ENCODE measurements at regions not wholly inside any gene's neighbourhood (a gene's known extent, or its start where the extent isn't known, plus 50 kb on each side); places are given as distances from the start of the nearest gene placed in this dataset.

DNA sequence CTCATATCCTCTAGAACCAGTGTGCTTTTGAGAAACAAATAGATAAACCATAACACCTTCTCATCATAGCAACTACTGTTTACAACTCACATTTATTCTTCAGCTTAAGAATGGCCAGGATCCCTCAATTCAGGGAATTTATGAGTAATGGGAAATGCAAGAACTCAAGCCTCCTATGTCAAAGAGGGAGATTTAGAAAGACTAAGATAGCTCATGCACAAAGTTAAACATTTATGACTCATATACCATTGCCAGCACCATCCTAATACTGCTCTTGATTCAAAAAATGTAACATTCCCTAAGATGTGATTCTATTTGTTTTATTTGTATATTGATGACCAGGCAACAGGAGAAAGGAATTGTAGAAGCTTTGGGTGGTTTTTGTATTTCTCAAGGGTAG is 172.8 kb downstream of the CYP26B1 start:
- H4K8ac ChIP-seq (ENCODE audit: extremely low read depth, insufficient read depth, low read length): no peak overlapping the region
- no peaks in the 10 kb centered on the region for H3K36me3 ChIP-seq (ENCODE audit: control insufficient read depth in 2 of 4, insufficient read depth in 4 of 4, low read length in 3 of 4)
- H3K9me3 ChIP-seq (ENCODE audit: insufficient read depth in 2 of 2, low read depth in 1 of 2, low read length in 1 of 2): peaks cover 8 to 9% of the 10 kb centered on the region in 2 experiments; a peak in 3 of 4 replicates
- no peaks in the 10 kb centered on the region for H3K27me3 ChIP-seq (replicated peaks in 1 of 4; ENCODE audit: control insufficient read depth in 3 of 4, extremely low read depth in 1 of 4, insufficient read depth in 3 of 4, low read length in 3 of 4)
- H2BK120ac ChIP-seq (replicated peaks; ENCODE audit: low read depth, low read length): no peak overlapping the region
- no peak overlapping the region for H3K4ac ChIP-seq (replicated peaks; ENCODE audit: insufficient read length, low read depth, low read length)
- no peak overlapping the region for H2BK15ac ChIP-seq (ENCODE audit: low read length)
- no peak overlapping the region for H4K91ac ChIP-seq (replicated peaks; ENCODE audit: insufficient read length, low read length)
- FAIRE-seq (no peak), DNase-seq (ENCODE audit: low read depth in 1 of 2, low spot score in 2 of 2) (no peak)
- H2BK5ac ChIP-seq (ENCODE audit: low read depth, low read length): no peak overlapping the region
- ChIA-PET POLR2A (ENCODE audit: partially characterized antibody) (no interaction called here), CTCF (ENCODE audit: partially characterized antibody) (interaction anchor here (0.6 to 0.7 kb wide), 2 partner anchors 19 to 40 kb away, joined by 4 read pairs; no protein-coding TSS in a partner anchor)
- no peaks in the 10 kb centered on the region for H3K79me2 ChIP-seq (ENCODE audit: control insufficient read depth in 1 of 2, insufficient read depth in 2 of 2, low read length in 2 of 2)
- no peak overlapping the region for H2BK12ac ChIP-seq (ENCODE audit: low read depth, low read length)
- H4K20me1 ChIP-seq (replicated peaks in 1 of 2; ENCODE audit: control insufficient read depth in 1 of 2, insufficient read depth in 2 of 2, low read length in 2 of 2): no peaks in the 10 kb centered on the region
- no peak overlapping the region for H2AFZ ChIP-seq (ENCODE audit: low read length)
- H3K56ac ChIP-seq (replicated peaks; ENCODE audit: insufficient read length, low read depth, low read length): no peak overlapping the region
- no peaks in the 10 kb centered on the region for H3K79me1 ChIP-seq (ENCODE audit: low read depth, low read length)
- H3K27ac ChIP-seq (ENCODE audit: low read depth, low read length): no peak overlapping the region
- H3K14ac ChIP-seq (ENCODE audit: insufficient read length): no peak overlapping the region
- no peak overlapping the region for H2BK20ac ChIP-seq (ENCODE audit: low read length)
- H4K5ac ChIP-seq (ENCODE audit: insufficient read length, low read depth, low read length): no peak overlapping the region
- H3K9ac ChIP-seq (replicated peaks in 1 of 4; ENCODE audit: extremely low read depth in 1 of 4, low read depth in 3 of 4, low read length in 3 of 4): no peak overlapping the region
- TF ChIP-seq RXRA (IDR thresholded peaks at IDR 0.05; ENCODE audit: insufficient read depth, low read depth, low read length): no peak
- no peak for TF ChIP-seq SIRT6 (IDR thresholded peaks at IDR 0.05; ENCODE audit: low read length)
- H2AK5ac ChIP-seq (ENCODE audit: low read depth, low read length): no peak overlapping the region
- H3K23me2 ChIP-seq (ENCODE audit: low read depth, low read length): no peaks in the 10 kb centered on the region
- H3K23ac ChIP-seq (ENCODE audit: insufficient read length): no peak overlapping the region
- no peak overlapping the region for H3K4me2 ChIP-seq (ENCODE audit: insufficient read depth in 1 of 2, low read depth in 2 of 2, low read length in 2 of 2)
- no peak overlapping the region for H3K4me3 ChIP-seq (ENCODE audit: extremely low read depth in 1 of 4, insufficient read depth in 2 of 4, low read depth in 3 of 4, low read length in 4 of 4)
- no peaks in the 10 kb centered on the region for H3K4me1 ChIP-seq (replicated peaks in 1 of 4; ENCODE audit: control insufficient read depth in 3 of 4, insufficient read depth in 4 of 4, low read length in 3 of 4)
- no peak overlapping the region for H3K18ac ChIP-seq (ENCODE audit: extremely low read depth, low read length)
